NCI-H1105 (cell line): ENCODE measurements at regions not wholly inside any gene's neighbourhood (a gene's known extent, or its start where the extent isn't known, plus 50 kb on each side); places are given as distances from the start of the nearest gene placed in this dataset.

Experiments
- DNase-seq: peaks from one replicate; lab custom pipeline; 2025; lab: John Stamatoyannopoulos, UW

GRCh38 chr11:81030186-81030585 lies 1589.4 kb upstream of the TENM4 start:
- no peak for DNase-seq

GRCh38 chr11:81026032-81026431 lies 1585.2 kb upstream of the TENM4 start:
- no peak for DNase-seq

GRCh38 chr11:81022057-81022456 lies 1581.2 kb upstream of the TENM4 start:
- DNase-seq: no peak

GRCh38 chr11:81010631-81011030 lies 1569.8 kb upstream of the TENM4 start:
- DNase-seq: no peak

- DNase-seq: no peak
These were observed 1566.2 kb upstream of the TENM4 start for GRCh38 chr11:81007046-81007445.

GRCh38 chr11:81005595-81005994 lies 1564.8 kb upstream of the TENM4 start:
- no peak for DNase-seq

- no peak for DNase-seq
These were observed 1563.7 kb upstream of the TENM4 start for GRCh38 chr11:81004576-81004975.

- no peak for DNase-seq
These were observed 1561.5 kb upstream of the TENM4 start for GRCh38 chr11:81002374-81002773.

- DNase-seq: no peak
These were observed 1559.9 kb upstream of the TENM4 start for GRCh38 chr11:81000735-81001134.

- DNase-seq: no peak
These were observed 1559.5 kb upstream of the TENM4 start for GRCh38 chr11:81000334-81000733.

- no peak for DNase-seq
These were observed 1554.7 kb upstream of the TENM4 start for GRCh38 chr11:80995523-80995922.

GRCh38 chr11:80993536-80993935 lies 1552.7 kb upstream of the TENM4 start:
- no peak for DNase-seq

- DNase-seq: no peak
These were observed 1550.1 kb upstream of the TENM4 start for GRCh38 chr11:80990885-80991284.

GRCh38 chr11:80987171-80987570 lies 1546.3 kb upstream of the TENM4 start:
- no peak for DNase-seq

- no peak for DNase-seq
These were observed 1545.7 kb upstream of the TENM4 start for GRCh38 chr11:80986421-80987074.

- DNase-seq: no peak
These were observed 1539.4 kb upstream of the TENM4 start for GRCh38 chr11:80980227-80980626.

- DNase-seq: no peak
These were observed 1533.0 kb upstream of the TENM4 start for GRCh38 chr11:80973786-80974185.

GRCh38 chr11:80970037-80970436 lies 1529.2 kb upstream of the TENM4 start:
- DNase-seq: no peak

GRCh38 chr11:80967649-80968048 lies 1526.8 kb upstream of the TENM4 start:
- DNase-seq: no peak

GRCh38 chr11:80960381-80961029 lies 1519.7 kb upstream of the TENM4 start:
- DNase-seq: no peak

GRCh38 chr11:80959751-80960150 lies 1518.9 kb upstream of the TENM4 start:
- DNase-seq: no peak

GRCh38 chr11:80958987-80959386 lies 1518.2 kb upstream of the TENM4 start:
- no peak for DNase-seq

GRCh38 chr11:80958361-80958760 lies 1517.5 kb upstream of the TENM4 start:
- DNase-seq: no peak

- no peak for DNase-seq
These were observed 1514.8 kb upstream of the TENM4 start for GRCh38 chr11:80955588-80955987.
